NT2/D1 (cell line): ENCODE measurements at regions not wholly inside any gene's neighbourhood (a gene's known extent, or its start where the extent isn't known, plus 50 kb on each side); places are given as distances from the start of the nearest gene placed in this dataset.

Experiments used
- YY1 ChIP-seq: IDR thresholded peaks from 2 replicates; pipeline ENCODE4 v1.6.1; 2011; ENCODE audit not compliant: insufficient read length, insufficient read depth
- ZNF274 ChIP-seq: IDR thresholded peaks from 2 replicates; pipeline ENCODE4 v1.6.1; 2011; ENCODE audit warnings: mild to moderate bottlenecking, low read depth, low read length

DNA sequence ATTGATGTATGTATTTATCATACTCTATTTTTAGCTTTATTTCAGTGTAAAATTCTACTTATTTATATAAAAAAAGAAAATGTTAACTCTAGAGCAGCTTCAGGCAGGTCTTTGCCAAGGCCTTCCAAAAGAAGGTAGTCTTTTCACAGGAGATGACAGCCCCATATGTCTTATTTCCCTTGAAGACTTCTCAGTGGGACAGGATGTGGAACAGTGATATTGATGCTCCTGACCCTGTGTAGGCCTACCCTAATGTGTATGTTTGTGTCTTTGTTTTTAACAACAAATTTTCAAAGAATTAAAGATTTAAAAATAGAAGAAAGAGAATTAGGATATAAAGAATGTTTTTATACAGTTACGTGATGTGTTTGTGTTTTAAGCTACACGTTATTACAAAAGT, 1593.6 kb downstream of the AMY1C start:
- no peak for TF ChIP-seq ZNF274
- TF ChIP-seq YY1: no peak
